HepG2 (cell line): ENCODE measurements at regions not wholly inside any gene's neighbourhood (a gene's known extent, or its start where the extent isn't known, plus 50 kb on each side); places are given as distances from the start of the nearest gene placed in this dataset.

ENCODE experiments used
- ATAC-seq: fragments of 200-7000 bp; cut with Tn5 transposase; 3 replicates; pipeline ENCODE4 v1.9.1; 2020; ENCODE audit warnings: mild to moderate bottlenecking, moderate library complexity
- BruUV-seq: library from RNA; stranded (reverse); fragments of 400-500 nt; replicated peaks from 2 replicates; lab custom pipeline; 2021; lab: Mats Ljungman, UMichigan
- CTCF ChIA-PET: fragments of 300-600 bp; formaldehyde crosslinking; extraction: SDS; loops from one replicate; lab custom pipeline; 2021; ENCODE audit warnings: low total read pairs, inconsistent platforms, low intra/inter-chr PET ratio; lab: Yijun Ruan, JAX
- POLR2A ChIA-PET: fragments of 350-600 bp; sonication (Branson Sonifier 250); formaldehyde crosslinking; loops from one replicate; lab custom pipeline; 2020; ENCODE audit warnings: antibody characterized with exemption, inconsistent platforms; lab: Yijun Ruan, JAX
- DNase-seq: peaks from one replicate; pipeline ENCODE4 v3.0.0-alpha.2; 2015; ENCODE audit warnings: low spot score
- FAIRE-seq: peaks from 3 replicates; lab custom pipeline; 2011; peaks lifted over from hg19 to GRCh38; lab: Jason Lieb, UNC
- H2AFZ ChIP-seq: one replicate; pipeline ENCODE4 v1.6.1; 2011; ENCODE audit warnings: low read length, inconsistent platforms
- H3K27ac ChIP-seq: fragments of 300-600 bp; 3 replicates; pipeline ENCODE4 v1.8.0; 2011; ENCODE audit warnings: mixed run types, mild to moderate bottlenecking, mixed read lengths, low read length, inconsistent platforms; ENCODE audit not compliant: insufficient read depth; ENCODE audit errors: extremely low read length
- H3K27me3 ChIP-seq, 2 experiments: fragments of 200-600 bp in 1 of 2; 2 replicates in 1 of 2; 3 replicates in 1 of 2; pipeline versions ENCODE4 v1.6.0 to v1.8.0; 2011; ENCODE audit warnings: low read length in 2 of 2, mild to moderate bottlenecking in 2 of 2, moderate library complexity in 2 of 2, inconsistent platforms in 1 of 2; ENCODE audit not compliant: insufficient read depth in 2 of 2, control insufficient read depth in 1 of 2
- H3K36me3 ChIP-seq, 2 experiments: fragments of 200-600 bp in 1 of 2; replicated peaks in 1 of 2; 2 replicates in 1 of 2; 3 replicates in 1 of 2; pipeline versions ENCODE4 v1.5.1 to v1.8.0; 2011; ENCODE audit warnings: low read length in 2 of 2, inconsistent platforms in 1 of 2; ENCODE audit not compliant: insufficient read depth in 2 of 2, control insufficient read depth in 1 of 2
- H3K4me1 ChIP-seq: 2 replicates; pipeline ENCODE4 v1.5.1; 2012; ENCODE audit warnings: low read length, inconsistent platforms; ENCODE audit not compliant: insufficient read depth
- H3K4me2 ChIP-seq: 2 replicates; pipeline ENCODE4 v1.6.0; 2011; ENCODE audit warnings: low read depth, low read length, inconsistent platforms
- H3K4me3 ChIP-seq, 3 experiments: fragments of 200-600 bp in 1 of 3; sonication (generic), shearing (Covaris generic) in 1 of 3; replicated peaks in 1 of 3; 2 replicates each; pipeline ENCODE4 v1.5.1; 2011 to 2016; ENCODE audit warnings: low read length in 3 of 3, inconsistent platforms in 2 of 3, low read depth in 2 of 3, mild to moderate bottlenecking in 2 of 3, control low read depth in 1 of 3, mixed read lengths in 1 of 3; ENCODE audit not compliant: insufficient read depth in 1 of 3
- H3K79me2 ChIP-seq: one replicate; pipeline ENCODE4 v1.6.1; 2011; ENCODE audit warnings: low read length, inconsistent platforms; ENCODE audit not compliant: insufficient read depth
- H3K9ac ChIP-seq: 2 replicates; pipeline ENCODE4 v1.6.0; 2011; ENCODE audit warnings: mild to moderate bottlenecking, low read depth, low read length, inconsistent platforms; ENCODE audit not compliant: insufficient read depth
- H3K9me3 ChIP-seq: 2 replicates; pipeline ENCODE4 v1.5.1; 2012; ENCODE audit warnings: mild to moderate bottlenecking, low read length
- H4K20me1 ChIP-seq: 2 replicates; pipeline ENCODE4 v1.6.0; 2011; ENCODE audit warnings: inconsistent platforms, mild to moderate bottlenecking, low read length, moderate library complexity; ENCODE audit not compliant: insufficient read depth
- CHD4 ChIP-seq: fragments of 200-600 bp; sonication (generic); IDR thresholded peaks from 2 replicates; pipeline ENCODE4 v1.7.0; 2017; ENCODE audit warnings: mild to moderate bottlenecking, low read length, borderline replicate concordance
- FIP1L1 ChIP-seq: fragments of 200-400 bp; formaldehyde crosslinking; IDR thresholded peaks from 2 replicates; pipeline ENCODE4 v1.6.1; 2018; ENCODE audit warnings: low read depth, mild to moderate bottlenecking, low read length, moderate library complexity, borderline replicate concordance; ENCODE audit not compliant: insufficient read depth
- FOSL1 ChIP-seq: sonication (generic); formaldehyde crosslinking; IDR thresholded peaks from 2 replicates; pipeline ENCODE4 v1.9.0; 2021; ENCODE audit warnings: missing genetic modification reagents, borderline replicate concordance
- FOXC1 ChIP-seq: sonication (generic); formaldehyde crosslinking; IDR thresholded peaks from 2 replicates; pipeline ENCODE4 v1.8.0; 2022; ENCODE audit warnings: mild to moderate bottlenecking, missing genetic modification reagents, borderline replicate concordance
- HOXA9 ChIP-seq: sonication (generic); formaldehyde crosslinking; IDR thresholded peaks from 2 replicates; pipeline ENCODE4 v1.8.1; 2022; ENCODE audit warnings: missing genetic modification reagents, mild to moderate bottlenecking, moderate library complexity, borderline replicate concordance
- MEIS1 ChIP-seq: sonication (generic); formaldehyde crosslinking; IDR thresholded peaks from 2 replicates; pipeline ENCODE4 v1.9.0; 2021; ENCODE audit warnings: mild to moderate bottlenecking, missing genetic modification reagents, moderate library complexity, borderline replicate concordance
- NFE2 ChIP-seq: sonication (generic); formaldehyde crosslinking; IDR thresholded peaks from 2 replicates; pipeline ENCODE4 v1.4.0; 2020; ENCODE audit warnings: missing genetic modification reagents
- SNAPC2 ChIP-seq: sonication (generic); formaldehyde crosslinking; IDR thresholded peaks from 2 replicates; pipeline ENCODE4 v1.8.1; 2022; ENCODE audit warnings: mild to moderate bottlenecking, missing genetic modification reagents
- ZBTB44 ChIP-seq: sonication (generic); formaldehyde crosslinking; IDR thresholded peaks from 2 replicates; pipeline ENCODE4 v1.4.0; 2020; ENCODE audit warnings: missing genetic modification reagents
- ZBTB7B ChIP-seq: sonication (generic); formaldehyde crosslinking; IDR thresholded peaks from 2 replicates; pipeline ENCODE4 v1.4.0; 2020; ENCODE audit warnings: missing genetic modification reagents
- ZNF136 ChIP-seq: sonication (generic); formaldehyde crosslinking; IDR thresholded peaks from 2 replicates; pipeline ENCODE4 v1.8.1; 2022; ENCODE audit warnings: low read depth, mild to moderate bottlenecking, moderate library complexity, missing genetic modification reagents
- ZNF367 ChIP-seq: sonication (generic); formaldehyde crosslinking; IDR thresholded peaks from 2 replicates; pipeline ENCODE4 v1.4.0; 2020; ENCODE audit warnings: missing genetic modification reagents, borderline replicate concordance
- ZNF546 ChIP-seq: sonication (generic); formaldehyde crosslinking; conservative IDR thresholded peaks from 2 replicates; pipeline ENCODE4 v1.8.1; 2023; ENCODE audit warnings: mild to moderate bottlenecking, missing genetic modification reagents
- ZNF564 ChIP-seq: sonication (generic); formaldehyde crosslinking; IDR thresholded peaks from 2 replicates; pipeline ENCODE4 v1.8.1; 2023; ENCODE audit warnings: mild to moderate bottlenecking, missing genetic modification reagents
- ZNF644 ChIP-seq: IDR thresholded peaks from 2 replicates; pipeline ENCODE4 v1.6.1; 2016; ENCODE audit warnings: low read depth
- ZNF768 ChIP-seq: sonication (generic); formaldehyde crosslinking; IDR thresholded peaks from 2 replicates; pipeline ENCODE4 v1.4.0; 2020; ENCODE audit warnings: missing genetic modification reagents
- WGBS: methylation state at CpG from one replicate; pipeline ENCODE4 v1.1.6; 2017; ENCODE audit warnings: low lambda C conversion rate; 5-methylcytosine and 5-hydroxymethylcytosine counted together
- in situ Hi-C: cut with HindIII; loops from 2 replicates; pipeline ENCODE4 v1.10.0; 2017; ENCODE audit warnings: low pct_unique_long_range_greater_than_20kb; ENCODE audit not compliant: extremely low pct_ligation_motif_present
- intact Hi-C: fragments of 100-400 bp; cut with micrococcal nuclease; formaldehyde crosslinking; loops from one replicate; pipeline ENCODE4 v1.10.0; 2022; ENCODE audit not compliant: unreplicated experiment
- TF ChIP-seq, protein P1 (sequence below): sonication (generic); formaldehyde crosslinking; IDR thresholded peaks from 2 replicates; pipeline ENCODE4 v1.5.0; 2020; ENCODE audit warnings: mild to moderate bottlenecking, missing genetic modification reagents

GRCh38 chr15:25609371-25609770 lies 170.5 kb upstream of the UBE3A start:
- intact Hi-C loops = no loop called here
- 13% methylated on average over 4 of the region's 5 CpGs for WGBS
- no peak for TF ChIP-seq ZNF136 (CRISPR knock-in tag)
- no peak for TF ChIP-seq ZNF546 (CRISPR knock-in tag)
- TF ChIP-seq ZNF768 (CRISPR knock-in tag) = no peak
- TF ChIP-seq FOXC1 (CRISPR knock-in tag) = no peak
- no peak for TF ChIP-seq ZNF564 (CRISPR knock-in tag)
- no peak for TF ChIP-seq HOXA9 (CRISPR knock-in tag)
- no peak for TF ChIP-seq MEIS1 (CRISPR knock-in tag)
- TF ChIP-seq SNAPC2 (CRISPR knock-in tag) = no peak
- TF ChIP-seq ZNF367 (CRISPR knock-in tag) = no peak
- Histone ChIP-seq H4K20me1 (no peaks in the 10 kb centered on the region), H3K4me2 (no peak overlapping the region), H3K9me3 (peaks cover 17% of the 10 kb centered on the region), H3K79me2 (no peaks in the 10 kb centered on the region), H3K36me3 (no peaks in the 10 kb centered on the region), H3K27me3 (no peaks in the 10 kb centered on the region; a peak in 1 of 5 replicates), H3K9ac (no peak overlapping the region), H2AFZ (no peak overlapping the region), H3K27ac (no peak overlapping the region), H3K4me1 (no peaks in the 10 kb centered on the region), H3K4me3 (no peak overlapping the region)
- in situ Hi-C loops = no loop called here
- ATAC-seq (no peak), FAIRE-seq (no peak), DNase-seq (no peak)
- POLR2A ChIA-PET = no interaction called here
- no TSS peak for BruUV-seq
- CTCF ChIA-PET = no interaction called here

GRCh38 chr15:25608926-25609325 lies 170.1 kb upstream of the UBE3A start:
- no peak overlapping the region for H3K27ac ChIP-seq
- H3K4me3 ChIP-seq = no peak overlapping the region
- POLR2A ChIA-PET = no interaction called here
- FAIRE-seq (no peak), DNase-seq (no peak), ATAC-seq (no peak)
- H3K27me3 ChIP-seq = no peaks in the 10 kb centered on the region; a peak in 1 of 5 replicates
- H4K20me1 ChIP-seq = no peaks in the 10 kb centered on the region
- BruUV-seq = no TSS peak
- peaks cover 20% of the 10 kb centered on the region for H3K9me3 ChIP-seq
- WGBS = 34% methylated on average over 1 of the region's 5 CpGs
- H2AFZ ChIP-seq = no peak overlapping the region
- H3K36me3 ChIP-seq = no peaks in the 10 kb centered on the region
- in situ Hi-C loops = no loop called here
- H3K4me2 ChIP-seq = no peak overlapping the region
- H3K9ac ChIP-seq = no peak overlapping the region
- CTCF ChIA-PET = no interaction called here
- no peaks in the 10 kb centered on the region for H3K4me1 ChIP-seq
- intact Hi-C loops = no loop called here
- no peaks in the 10 kb centered on the region for H3K79me2 ChIP-seq
- TF ChIP-seq FIP1L1 (no peak), NFE2 (CRISPR knock-in tag) (no peak), ZNF644 (CRISPR knock-in tag) (no peak), ZBTB44 (CRISPR knock-in tag) (no peak), FOSL1 (CRISPR knock-in tag) (no peak), CHD4 (no peak), ZBTB7B (no peak), ZNF367 (CRISPR knock-in tag) (no peak)
- TF ChIP-seq, protein P1, sequence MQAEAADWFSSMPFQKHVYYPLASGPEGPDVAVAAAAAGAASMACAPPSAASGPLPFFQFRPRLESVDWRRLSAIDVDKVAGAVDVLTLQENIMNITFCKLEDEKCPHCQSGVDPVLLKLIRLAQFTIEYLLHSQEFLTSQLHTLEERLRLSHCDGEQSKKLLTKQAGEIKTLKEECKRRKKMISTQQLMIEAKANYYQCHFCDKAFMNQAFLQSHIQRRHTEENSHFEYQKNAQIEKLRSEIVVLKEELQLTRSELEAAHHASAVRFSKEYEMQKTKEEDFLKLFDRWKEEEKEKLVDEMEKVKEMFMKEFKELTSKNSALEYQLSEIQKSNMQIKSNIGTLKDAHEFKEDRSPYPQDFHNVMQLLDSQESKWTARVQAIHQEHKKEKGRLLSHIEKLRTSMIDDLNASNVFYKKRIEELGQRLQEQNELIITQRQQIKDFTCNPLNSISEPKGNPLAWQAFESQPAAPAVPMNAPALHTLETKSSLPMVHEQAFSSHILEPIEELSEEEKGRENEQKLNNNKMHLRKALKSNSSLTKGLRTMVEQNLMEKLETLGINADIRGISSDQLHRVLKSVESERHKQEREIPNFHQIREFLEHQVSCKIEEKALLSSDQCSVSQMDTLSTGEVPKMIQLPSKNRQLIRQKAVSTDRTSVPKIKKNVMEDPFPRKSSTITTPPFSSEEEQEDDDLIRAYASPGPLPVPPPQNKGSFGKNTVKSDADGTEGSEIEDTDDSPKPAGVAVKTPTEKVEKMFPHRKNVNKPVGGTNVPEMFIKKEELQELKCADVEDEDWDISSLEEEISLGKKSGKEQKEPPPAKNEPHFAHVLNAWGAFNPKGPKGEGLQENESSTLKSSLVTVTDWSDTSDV (CRISPR knock-in tag) = no peak
